22Rv1 (cell line): ENCODE measurements at regions not wholly inside any gene's neighbourhood (a gene's known extent, or its start where the extent isn't known, plus 50 kb on each side); places are given as distances from the start of the nearest gene placed in this dataset.

Source experiments
- CTCF ChIP-seq: fragments of 450-650 bp; IDR thresholded peaks from 2 replicates; pipeline ENCODE4 v1.5.1; 2017; ENCODE audit warnings: mild to moderate bottlenecking
- ZFX ChIP-seq: fragments of 450-650 bp; IDR thresholded peaks from 2 replicates; pipeline ENCODE4 v1.6.1; 2017; ENCODE audit warnings: antibody characterized with exemption, borderline replicate concordance

- peak; percentile 42 for TF ChIP-seq CTCF
- TF ChIP-seq ZFX = no peak
These were observed 205.4 kb downstream of the MBL2 start for GRCh38 chr10:52567247-52567580.
